ENCODE measurements at regions not wholly inside any gene's neighbourhood (a gene's known extent, or its start where the extent isn't known, plus 50 kb on each side); places are given as distances from the start of the nearest gene placed in this dataset.
"Not testable (repeated sequence)": the region's sequence is repeated elsewhere in the genome, so short reads cannot be mapped to it uniquely, and the experiment has no call there.

DNA sequence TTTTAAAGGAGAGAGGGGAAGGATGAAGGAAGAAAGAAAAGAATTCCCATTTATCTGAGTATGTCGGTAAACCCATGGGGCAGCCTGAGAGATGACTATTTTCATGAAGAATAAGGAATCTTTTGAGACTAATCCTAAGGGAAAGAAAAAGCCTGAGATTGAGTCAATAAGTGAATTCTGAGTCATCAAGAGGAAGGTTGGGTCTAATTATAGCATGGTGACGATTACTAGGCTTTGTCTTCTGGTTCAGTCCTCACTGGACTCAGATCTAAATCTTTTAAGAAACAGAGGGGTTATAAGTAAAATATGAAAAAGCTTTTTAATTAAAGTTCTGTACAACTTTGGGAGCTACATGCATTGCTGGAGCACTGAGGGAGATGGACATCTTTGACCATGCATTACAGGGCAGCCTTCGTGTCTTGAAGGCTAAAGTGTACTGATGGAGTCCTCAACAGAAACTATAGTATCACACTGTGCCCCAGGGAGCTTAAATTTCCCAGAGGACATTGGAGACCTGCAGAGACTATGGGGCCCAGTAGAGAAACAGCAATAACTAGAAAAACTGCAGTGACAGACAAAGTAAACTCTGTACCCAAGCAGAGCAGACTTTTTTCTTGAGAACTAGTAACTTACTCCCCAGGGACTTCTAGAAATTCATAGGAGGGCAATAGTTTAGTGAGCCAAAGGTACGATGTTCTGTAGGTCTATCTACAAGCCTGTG is 260.9 kb downstream of the RAD51AP2 start:
- DNase-seq (ENCODE audit: low read depth, low spot score), result no peak

GRCh38 chr2:17255071-17255470 is 263.2 kb downstream of the RAD51AP2 start:
- DNase-seq (ENCODE audit: low read depth, low spot score), result no peak

GRCh38 chr2:17254421-17254820 is 263.8 kb downstream of the RAD51AP2 start:
- no peak for DNase-seq (ENCODE audit: low read depth, low spot score)

DNA sequence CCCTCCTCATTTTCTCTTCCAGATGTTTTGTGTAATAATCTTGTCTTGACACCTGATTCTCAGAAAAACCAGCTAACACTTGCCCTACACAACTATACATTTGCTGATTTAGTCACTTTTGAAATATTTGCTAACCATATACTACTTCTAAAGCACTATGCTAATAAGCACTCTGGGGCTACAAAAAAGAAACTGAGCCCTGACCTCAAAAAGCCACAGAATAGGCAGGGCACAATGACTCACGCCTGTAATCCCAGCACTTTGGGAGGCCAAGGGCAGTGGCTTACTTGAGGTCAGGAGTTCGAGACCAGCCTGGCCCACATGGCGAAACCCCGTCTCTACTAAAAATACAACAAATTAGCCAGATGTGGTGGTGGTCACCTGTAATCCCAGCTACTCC is 266.0 kb downstream of the RAD51AP2 start:
- no peak for DNase-seq (ENCODE audit: low read depth, low spot score)

DNA sequence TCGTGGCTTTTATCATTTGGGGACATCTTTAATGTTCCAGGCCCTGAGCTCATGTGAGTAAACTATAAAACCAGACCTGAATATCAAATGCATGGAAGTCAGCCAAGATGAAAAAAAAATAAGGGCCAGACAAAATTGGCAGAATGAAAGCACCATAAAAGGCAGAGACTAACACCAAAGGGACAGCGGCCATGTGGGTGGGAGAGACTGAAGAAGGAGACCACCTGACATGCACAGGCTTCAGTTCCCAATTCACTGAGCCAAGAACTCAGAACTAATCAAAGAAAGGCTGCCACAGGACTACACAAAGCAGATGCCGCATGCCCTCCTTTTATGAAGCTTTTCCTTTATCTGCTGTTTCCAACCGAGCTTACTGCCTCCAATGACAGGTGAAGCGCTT is 267.1 kb downstream of the RAD51AP2 start:
- DNase-seq (ENCODE audit: low read depth, low spot score), result no peak

GRCh38 chr2:17249249-17249648 is 269.0 kb downstream of the RAD51AP2 start:
- no peak for DNase-seq (ENCODE audit: low read depth, low spot score)

- no peak for DNase-seq (ENCODE audit: low read depth, low spot score)
Observed at GRCh38 chr2:17245906-17246305, 272.3 kb downstream of the RAD51AP2 start.

DNA sequence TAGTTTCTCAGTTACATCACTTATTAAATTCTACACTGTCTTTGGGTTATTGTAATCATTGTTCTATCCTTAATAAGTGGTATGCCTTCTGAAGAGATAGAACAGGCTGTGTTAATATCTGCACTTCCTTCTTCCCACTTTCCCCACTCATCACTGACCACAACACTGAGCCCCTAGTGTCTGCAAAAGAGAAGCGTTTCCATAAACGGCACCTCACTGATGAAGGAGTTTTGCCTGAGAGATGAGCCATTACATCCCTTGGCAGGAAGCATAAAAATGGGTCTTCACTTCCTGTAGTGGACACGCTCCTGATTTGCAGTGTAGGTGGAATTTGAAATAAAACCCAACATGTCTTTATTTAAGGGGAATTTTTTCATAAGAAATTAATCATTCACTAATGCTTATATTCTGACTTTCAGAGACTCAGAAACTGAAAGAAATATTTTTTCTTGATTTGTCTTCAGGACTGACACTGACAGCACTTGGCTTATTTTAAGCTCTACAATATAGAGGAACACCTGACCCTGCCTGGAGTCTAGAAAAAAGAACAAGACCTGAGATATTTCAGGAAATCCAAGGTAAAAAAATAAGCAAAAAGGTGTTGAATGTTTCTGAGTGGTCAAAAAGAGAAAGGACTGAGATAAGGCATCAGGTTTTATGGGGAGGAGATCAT is 275.3 kb downstream of the RAD51AP2 start:
- DNase-seq (ENCODE audit: low read depth, low spot score), result no peak

GRCh38 chr2:17239550-17239949 is 278.7 kb downstream of the RAD51AP2 start:
- no peak for DNase-seq (ENCODE audit: low read depth, low spot score)

- no peak for DNase-seq (ENCODE audit: low read depth, low spot score)
Observed at GRCh38 chr2:17235167-17235566, 283.1 kb downstream of the RAD51AP2 start.

GRCh38 chr2:17232776-17233556 is 285.3 kb downstream of the RAD51AP2 start:
- DNase-seq (ENCODE audit: low read depth, low spot score), result no peak

DNA sequence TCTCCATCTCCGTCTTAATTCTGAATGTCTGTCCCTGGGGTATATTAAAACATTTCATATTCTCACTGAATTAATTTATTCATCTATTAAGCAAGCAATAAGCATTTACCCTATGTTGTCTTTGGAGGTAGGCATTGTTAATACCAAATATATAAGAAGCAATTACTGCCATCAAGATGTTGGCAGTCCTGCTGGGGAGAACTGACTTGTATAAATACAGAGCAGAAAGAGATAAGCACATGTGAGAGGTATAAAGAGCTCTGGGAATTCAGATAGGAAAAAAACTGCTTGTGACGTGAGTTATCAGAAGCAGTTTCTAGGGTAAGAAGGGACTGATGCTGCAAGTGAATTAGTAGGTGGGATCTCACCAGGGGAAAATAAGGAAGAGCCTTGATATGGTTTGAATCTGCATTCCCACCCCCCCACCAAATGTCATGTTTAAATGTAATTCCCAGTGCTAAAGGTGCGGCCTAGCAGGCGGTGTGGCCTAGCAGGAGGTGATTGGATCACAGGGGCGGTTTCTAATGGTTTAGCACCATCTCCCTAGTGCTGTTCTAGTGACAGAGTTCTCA is 286.8 kb downstream of the RAD51AP2 start:
- no peak for DNase-seq (ENCODE audit: low read depth, low spot score)

- no peak for DNase-seq (ENCODE audit: low read depth, low spot score)
Observed at GRCh38 chr2:17229414-17229813, 288.8 kb downstream of the RAD51AP2 start.

- no peak for DNase-seq (ENCODE audit: low read depth, low spot score)
Observed at GRCh38 chr2:17228461-17228860, 289.8 kb downstream of the RAD51AP2 start.

DNA sequence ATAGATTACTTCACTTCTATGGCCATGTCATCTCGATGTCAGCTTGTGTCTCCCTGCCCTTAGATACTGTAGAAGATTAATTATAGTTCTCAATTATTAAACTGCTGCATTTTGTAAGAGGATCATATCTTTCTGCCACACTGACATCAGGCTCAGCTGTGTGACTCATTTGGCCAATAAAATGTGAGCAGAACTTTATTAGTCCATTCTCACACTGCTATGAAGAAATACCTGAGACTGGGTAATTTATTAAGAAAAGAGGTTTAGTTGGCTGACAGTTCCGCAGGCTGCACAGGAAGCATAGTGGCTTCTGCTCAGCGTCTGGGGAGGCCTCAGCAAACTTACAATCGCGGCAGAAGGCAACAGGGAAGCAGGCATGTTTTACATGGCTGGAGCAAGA is 290.4 kb downstream of the RAD51AP2 start:
- DNase-seq (ENCODE audit: low read depth, low spot score), result no peak

GRCh38 chr2:17226941-17227490 is 291.2 kb downstream of the RAD51AP2 start:
- no peak for DNase-seq (ENCODE audit: low read depth, low spot score)

DNA sequence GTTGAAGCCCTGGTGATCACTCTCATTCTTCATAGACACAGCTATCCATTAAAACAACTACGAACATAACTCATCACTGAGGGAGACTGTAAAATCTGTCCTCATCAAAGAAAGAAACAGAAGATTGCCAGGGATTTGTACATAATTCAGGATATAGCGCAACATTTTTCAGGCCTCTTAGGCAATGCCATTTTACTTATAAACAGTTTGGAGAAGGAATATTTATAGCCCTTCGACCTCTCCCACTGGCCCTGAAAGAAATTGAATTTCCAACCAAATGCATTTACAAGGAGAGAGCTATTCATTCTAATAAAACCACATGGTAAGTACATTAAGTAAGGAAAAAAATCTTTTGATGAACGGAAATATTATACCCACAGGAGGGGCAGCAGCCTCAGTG is 295.0 kb downstream of the RAD51AP2 start:
- no peak for DNase-seq (ENCODE audit: low read depth, low spot score)

GRCh38 chr2:17208511-17208910 is 309.7 kb downstream of the RAD51AP2 start:
- DNase-seq (ENCODE audit: low read depth, low spot score), result no peak

DNA sequence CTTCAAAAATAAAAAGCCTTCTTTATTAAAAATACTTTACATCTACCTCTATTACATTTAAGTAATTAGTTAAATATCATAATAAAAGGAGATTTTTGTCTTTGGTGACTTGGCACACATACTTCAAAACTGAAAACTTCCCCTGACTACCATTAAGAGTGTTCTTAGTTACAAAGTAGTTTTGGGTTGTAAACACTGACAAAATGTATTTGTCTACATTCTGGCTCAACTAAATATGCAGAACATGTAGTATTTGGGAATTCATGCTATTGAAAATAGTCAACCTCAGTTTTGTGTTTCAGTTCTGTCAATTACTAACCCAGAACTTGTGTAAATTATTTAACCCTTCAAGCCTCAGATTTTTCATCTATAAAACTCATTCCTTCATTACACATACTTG is 311.5 kb downstream of the RAD51AP2 start:
- no peak for DNase-seq (ENCODE audit: low read depth, low spot score)

DNA sequence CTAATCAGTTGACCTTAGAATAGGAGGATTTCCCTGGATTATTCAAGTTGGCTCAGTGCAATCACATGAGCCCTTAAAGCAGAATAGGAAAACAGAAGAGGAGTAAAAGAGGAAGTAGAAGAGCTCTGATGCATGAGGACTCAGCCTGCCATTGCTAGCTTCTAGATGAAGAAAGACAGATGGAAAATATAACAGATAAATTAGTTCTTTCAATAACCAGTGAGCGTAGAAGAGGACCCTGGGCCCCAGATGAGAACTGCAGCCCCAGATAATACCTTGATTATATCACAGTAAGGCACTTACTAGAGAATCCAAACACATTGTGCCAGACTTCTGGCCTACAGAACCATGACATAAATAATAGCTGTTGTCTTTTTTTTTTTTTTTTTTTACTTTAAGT is 314.0 kb downstream of the RAD51AP2 start:
- not testable (repeated sequence) for DNase-seq (ENCODE audit: low read depth, low spot score)

GRCh38 chr2:17202628-17203027 is 315.6 kb downstream of the RAD51AP2 start:
- DNase-seq (ENCODE audit: low read depth, low spot score), result not testable (repeated sequence)

DNA sequence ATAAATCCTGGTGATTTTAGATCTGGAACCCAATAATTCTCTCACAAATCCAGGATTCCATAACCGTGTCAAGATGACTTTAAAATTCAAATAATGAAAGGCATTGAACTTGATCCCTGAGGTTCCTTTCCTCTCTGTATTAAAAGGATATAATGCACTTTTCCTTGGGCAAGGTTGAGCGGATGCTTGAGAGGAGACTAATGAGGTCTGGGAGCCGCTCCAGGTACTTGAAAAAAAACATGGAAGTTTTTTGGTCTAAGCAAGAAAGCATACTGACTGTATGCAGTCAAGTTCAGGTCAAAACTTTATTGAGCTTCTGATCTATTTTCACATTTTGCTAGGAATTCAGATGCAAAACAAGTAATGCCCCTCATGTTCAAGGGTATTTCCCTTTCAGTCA is 318.5 kb downstream of the RAD51AP2 start:
- no peak for DNase-seq (ENCODE audit: low read depth, low spot score)

Data from ELF-1 (cell line).